Astrocyte (in vitro differentiated cells and primary cell): ENCODE measurements at regions not wholly inside any gene's neighbourhood (a gene's known extent, or its start where the extent isn't known, plus 50 kb on each side); places are given as distances from the start of the nearest gene placed in this dataset.

Experiments
- CTCF ChIP-seq: IDR thresholded peaks from 2 replicates; pipeline ENCODE4 v1.5.1; 2011; ENCODE audit warnings: low read depth, mild to moderate bottlenecking, inconsistent platforms, low read length, moderate library complexity; ENCODE audit not compliant: insufficient read depth
- EZH2 ChIP-seq: IDR thresholded peaks from 2 replicates; pipeline ENCODE4 v1.6.1; 2012; ENCODE audit warnings: mild to moderate bottlenecking, low read length, inconsistent platforms; ENCODE audit not compliant: insufficient read depth

- TF ChIP-seq CTCF = no peak
- TF ChIP-seq EZH2 = no peak
Observed at GRCh38 chr17:6930749-6931148, 65.1 kb upstream of the ALOX12 start.
